ENCODE measurements at regions not wholly inside any gene's neighbourhood (a gene's known extent, or its start where the extent isn't known, plus 50 kb on each side); places are given as distances from the start of the nearest gene placed in this dataset.

DNA sequence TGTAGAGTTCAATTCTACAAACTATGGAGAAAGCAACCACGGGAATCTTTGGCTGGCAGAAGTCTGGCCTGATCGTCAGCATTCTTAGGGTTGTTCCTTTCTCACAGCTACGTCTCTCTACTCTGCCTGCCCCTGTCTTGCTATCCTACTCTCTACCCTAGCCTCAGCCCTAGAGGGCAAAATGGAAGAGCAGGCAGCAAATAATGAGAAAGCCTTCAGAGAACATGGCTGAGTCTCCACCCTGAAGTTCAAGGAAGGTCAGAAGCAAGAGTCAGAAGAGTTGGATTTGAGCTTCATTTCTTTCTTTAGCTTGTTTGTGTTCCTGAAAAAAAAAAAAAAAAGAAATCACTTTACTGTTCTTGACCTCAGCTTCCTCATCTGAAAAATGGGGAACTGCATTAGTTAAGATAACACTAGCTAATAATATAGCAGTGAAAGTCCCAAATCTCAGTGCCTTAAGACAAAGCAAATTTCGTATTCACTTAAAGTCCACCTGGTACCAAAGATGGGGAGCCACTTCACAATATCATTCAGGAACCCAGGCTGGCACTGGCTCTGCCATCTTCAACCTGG is 50.2 kb upstream of the CCND2 start:
- intact Hi-C loops (cut with DNase I), result no loop called here
- H3K27ac ChIP-seq, result no peak overlapping the region
- no peaks in the 10 kb centered on the region for H3K9me3 ChIP-seq (replicated peaks in 1 of 3)
- peak in 1 of 7 donors; percentile 7 for DNase-seq
- H3K36me3 ChIP-seq (replicated peaks in 1 of 2), result no peaks in the 10 kb centered on the region
- peaks cover 8% of the 10 kb centered on the region for H3K27me3 ChIP-seq
- H3K4me1 ChIP-seq (replicated peaks in 1 of 2), result no peaks in the 10 kb centered on the region
- TF ChIP-seq CTCF (IDR thresholded peaks at IDR 0.05), result no peak
- no peak for TF ChIP-seq POLR2A (IDR thresholded peaks at IDR 0.05)
- WGBS, 4 donors, result 64 to 83% (median 69%) methylated on average over 4 of the region's 4 CpGs
- no peak overlapping the region for H3K4me3 ChIP-seq

GRCh38 chr12:4221258-4221620 is 52.3 kb upstream of the CCND2 start:
- DNase-seq, result no peak
- Histone ChIP-seq H3K4me3 (no peak overlapping the region), H3K36me3 (replicated peaks in 1 of 2) (no peaks in the 10 kb centered on the region), H3K4me1 (replicated peaks in 1 of 2) (no peaks in the 10 kb centered on the region), H3K27me3 (peaks cover 8% of the 10 kb centered on the region), H3K9me3 (replicated peaks in 1 of 3) (no peaks in the 10 kb centered on the region), H3K27ac (no peak overlapping the region)
- no peak for TF ChIP-seq CTCF (IDR thresholded peaks at IDR 0.05)
- TF ChIP-seq POLR2A (IDR thresholded peaks at IDR 0.05), result no peak
- intact Hi-C loops (cut with DNase I), result no loop called here

- Histone ChIP-seq H3K9me3 (replicated peaks in 1 of 3) (no peaks in the 10 kb centered on the region), H3K36me3 (replicated peaks in 1 of 2) (no peaks in the 10 kb centered on the region), H3K4me3 (no peak overlapping the region), H3K27me3 (peaks cover 8% of the 10 kb centered on the region), H3K4me1 (replicated peaks in 1 of 2) (no peaks in the 10 kb centered on the region), H3K27ac (no peak overlapping the region)
- WGBS, 4 donors, result 79 to 83% (median 82%) methylated on average over 7 of the region's 7 CpGs
- intact Hi-C loops (cut with DNase I), result no loop called here
- DNase-seq, result peak in 1 of 7 donors; percentile 9
- TF ChIP-seq CTCF (IDR thresholded peaks at IDR 0.05) (no peak), POLR2A (IDR thresholded peaks at IDR 0.05) (no peak)
Measured at GRCh38 chr12:4220536-4221257, 52.9 kb upstream of the CCND2 start.

GRCh38 chr12:4217091-4217490 is 56.5 kb upstream of the CCND2 start:
- H3K27me3 ChIP-seq, result peaks cover 2% of the 10 kb centered on the region
- 78 to 83% (median 79%) methylated on average over 6 of the region's 6 CpGs for WGBS, 4 donors
- no peaks in the 10 kb centered on the region for H3K4me1 ChIP-seq (replicated peaks in 1 of 2)
- no peak overlapping the region for H3K27ac ChIP-seq
- H3K9me3 ChIP-seq (replicated peaks in 1 of 3), result no peaks in the 10 kb centered on the region
- DNase-seq, result peak in 1 of 7 donors; percentile 2
- no peaks in the 10 kb centered on the region for H3K36me3 ChIP-seq (replicated peaks in 1 of 2)
- TF ChIP-seq POLR2A (IDR thresholded peaks at IDR 0.05) (no peak), CTCF (IDR thresholded peaks at IDR 0.05) (no peak)
- intact Hi-C loops (cut with DNase I), result no loop called here
- H3K4me3 ChIP-seq, result no peak overlapping the region
